K562 (cell line): ENCODE measurements at regions not wholly inside any gene's neighbourhood (a gene's known extent, or its start where the extent isn't known, plus 50 kb on each side); places are given as distances from the start of the nearest gene placed in this dataset.

ENCODE experiments used
- ATAC-seq: fragments of 200-7000 bp; cut with Tn5 transposase; 3 replicates; pipeline ENCODE4 v1.9.1; 2020; ENCODE audit warnings: moderate library complexity
- BruUV-seq: library from RNA; stranded (reverse); fragments of 400-500 nt; replicated peaks from 2 replicates; lab custom pipeline; 2021; lab: Mats Ljungman, UMichigan
- CTCF ChIA-PET: fragments of 300-600 bp; formaldehyde crosslinking; extraction: SDS; loops from one replicate; lab custom pipeline; 2021; ENCODE audit warnings: low intra/inter-chr PET ratio; lab: Yijun Ruan, JAX
- POLR2A ChIA-PET: fragments of 300-600, 350-650 bp; sonication (Branson Sonifier 250); formaldehyde crosslinking; extraction: SDS; loops from one replicate; lab custom pipeline; 2021; ENCODE audit warnings: antibody characterized with exemption, inconsistent platforms; lab: Yijun Ruan, JAX
- DNase-seq, 4 experiments: peaks; one replicate each; pipeline versions ENCODE4 v3.0.0 to v3.0.0-alpha.2; 2011 to 2018; ENCODE audit warnings: low spot score in 3 of 4, mixed read lengths in 3 of 4; ENCODE audit errors: extremely low read depth in 1 of 4
- FAIRE-seq: peaks from 2 replicates; lab custom pipeline; 2011; peaks lifted over from hg19 to GRCh38; lab: Jason Lieb, UNC
- H2AFZ ChIP-seq: 2 replicates; pipeline ENCODE4 v1.6.0; 2011; ENCODE audit warnings: low read depth, low read length, control low read depth, inconsistent platforms
- H3K27ac ChIP-seq: fragments of 200-600 bp; 3 replicates; pipeline ENCODE4 v1.8.0; 2011; ENCODE audit warnings: low read depth, mild to moderate bottlenecking, control low read depth, inconsistent platforms, low read length, moderate library complexity, mixed read lengths; ENCODE audit errors: extremely low read depth
- H3K27me3 ChIP-seq, 2 experiments: fragments of 300-600 bp in 1 of 2; 2 replicates in 1 of 2; 3 replicates in 1 of 2; pipeline versions ENCODE4 v1.6.0 to v1.8.0; 2011; ENCODE audit warnings: inconsistent platforms in 2 of 2, low read length in 2 of 2, mild to moderate bottlenecking in 1 of 2, mixed read lengths in 1 of 2, moderate library complexity in 1 of 2; ENCODE audit not compliant: control insufficient read depth in 2 of 2, insufficient read depth in 2 of 2
- H3K36me3 ChIP-seq: fragments of 300-600 bp; 3 replicates; pipeline ENCODE4 v1.8.0; 2011; ENCODE audit warnings: mild to moderate bottlenecking, low read length, inconsistent platforms; ENCODE audit not compliant: control insufficient read depth, insufficient read depth
- H3K4me1 ChIP-seq, 2 experiments: fragments of 200-600 bp in 1 of 2; replicated peaks in 1 of 2; 2 replicates in 1 of 2; 3 replicates in 1 of 2; pipeline versions ENCODE4 v1.5.1 to v1.8.0; 2011; ENCODE audit warnings: inconsistent platforms in 2 of 2, low read length in 2 of 2, mild to moderate bottlenecking in 1 of 2, mixed read lengths in 1 of 2, moderate library complexity in 1 of 2; ENCODE audit not compliant: control insufficient read depth in 2 of 2, insufficient read depth in 2 of 2
- H3K4me2 ChIP-seq: 2 replicates; pipeline ENCODE4 v1.6.1; 2011; ENCODE audit warnings: low read length, control low read depth, inconsistent platforms, mixed read lengths; ENCODE audit not compliant: insufficient read depth
- H3K4me3 ChIP-seq: fragments of 200-600 bp; sonication (generic), shearing (Covaris generic); 2 replicates; pipeline ENCODE4 v1.5.1; 2016; ENCODE audit warnings: control low read depth, inconsistent platforms
- H3K79me2 ChIP-seq: fragments of 200-600 bp; 3 replicates; pipeline ENCODE4 v1.8.0; 2011; ENCODE audit warnings: low read length, inconsistent platforms; ENCODE audit not compliant: control insufficient read depth, insufficient read depth
- H3K9ac ChIP-seq, 2 experiments: 2 replicates each; pipeline versions ENCODE4 v1.6.0 to v1.6.1; 2011; ENCODE audit warnings: low read depth in 2 of 2, low read length in 2 of 2, control low read depth in 1 of 2, inconsistent platforms in 1 of 2, mild to moderate bottlenecking in 1 of 2, mixed read lengths in 1 of 2; ENCODE audit not compliant: insufficient read depth in 1 of 2
- H3K9me1 ChIP-seq: one replicate; pipeline ENCODE4 v1.6.0; 2011; ENCODE audit warnings: inconsistent platforms, mild to moderate bottlenecking, low read length, moderate library complexity; ENCODE audit not compliant: control insufficient read depth, insufficient read depth
- H3K9me3 ChIP-seq: replicated peaks from 2 replicates; pipeline ENCODE4 v1.5.1; 2011; ENCODE audit warnings: low read depth, low read length, inconsistent platforms; ENCODE audit not compliant: control insufficient read depth, insufficient read depth
- H4K20me1 ChIP-seq: replicated peaks from 2 replicates; pipeline ENCODE4 v1.6.1; 2011; ENCODE audit warnings: low read length, inconsistent platforms, mixed read lengths; ENCODE audit not compliant: control insufficient read depth, insufficient read depth
- ESRRA ChIP-seq: fragments of 450-650 bp; IDR thresholded peaks from 2 replicates; pipeline ENCODE4 v1.6.1; 2014; ENCODE audit warnings: low read depth, mild to moderate bottlenecking, moderate library complexity, borderline replicate concordance
- ETV5 ChIP-seq: sonication (generic); formaldehyde crosslinking; IDR thresholded peaks from 2 replicates; pipeline ENCODE4 v1.4.0; 2020; ENCODE audit warnings: low read depth, mild to moderate bottlenecking, missing genetic modification reagents
- GABPB2 ChIP-seq: fragments of 250-450 bp; sonication (Bioruptor Pico); conservative IDR thresholded peaks from 2 replicates; pipeline ENCODE4 v1.5.1; 2021; ENCODE audit warnings: mild to moderate bottlenecking
- KHSRP ChIP-seq: fragments of 450-650 bp; IDR thresholded peaks from 2 replicates; pipeline ENCODE4 v1.6.1; 2017
- KLF16 ChIP-seq: IDR thresholded peaks from 2 replicates; pipeline ENCODE4 v1.6.1; 2016; ENCODE audit warnings: antibody characterized with exemption
- NFIC ChIP-seq: fragments of 450-650 bp; IDR thresholded peaks from 2 replicates; pipeline ENCODE4 v1.6.1; 2017; ENCODE audit warnings: mild to moderate bottlenecking, inconsistent platforms
- SIN3A ChIP-seq, 2 experiments: fragments of 150-350 bp in 1 of 2; IDR thresholded peaks; 2 replicates each; pipeline ENCODE4 v1.6.1; 2011 to 2016; ENCODE audit warnings: borderline replicate concordance in 2 of 2, low read depth in 2 of 2, low read length in 2 of 2, mild to moderate bottlenecking in 2 of 2, moderate library complexity in 2 of 2; ENCODE audit not compliant: control insufficient read depth in 1 of 2
- SMAD2 ChIP-seq: fragments of 150-350 bp; IDR thresholded peaks from 2 replicates; pipeline ENCODE4 v1.6.1; 2014; ENCODE audit warnings: low read depth, mild to moderate bottlenecking, low read length
- SMARCA4 ChIP-seq: fragments of 450-650 bp; IDR thresholded peaks from 2 replicates; pipeline ENCODE4 v1.6.1; 2016
- SOX6 ChIP-seq: fragments of 450-650 bp; IDR thresholded peaks from 2 replicates; pipeline ENCODE4 v1.6.1; 2014; ENCODE audit warnings: mild to moderate bottlenecking
- WGBS: fragments of 100-300 bp; shearing (Covaris generic); methylation state at CpG from one replicate; pipeline ENCODE4 v1.1.6; 2016; ENCODE audit warnings: low coverage, mixed read lengths; ENCODE audit not compliant: insufficient coverage; ENCODE audit errors: missing lambda C conversion rate; 5-methylcytosine and 5-hydroxymethylcytosine counted together
- in situ Hi-C: fragments of 300-500 bp; cut with MboI; formaldehyde crosslinking; loops from 4 replicates; pipeline ENCODE4 v1.15.0; 2018; ENCODE audit warnings: inconsistent platforms, mixed read lengths
- intact Hi-C: fragments of 100-400 bp; cut with micrococcal nuclease; formaldehyde crosslinking; loops from 2 replicates; pipeline ENCODE4 v1.14.2; 2022
- TF ChIP-seq, protein P1 (sequence below): fragments of 450-650 bp; IDR thresholded peaks from 2 replicates; pipeline ENCODE4 v1.6.1; 2016; ENCODE audit warnings: missing biosample characterization, missing genetic modification characterization
- TF ChIP-seq, protein P2 (sequence below): sonication (generic); formaldehyde crosslinking; IDR thresholded peaks from 2 replicates; pipeline ENCODE4 v1.9.0; 2022; ENCODE audit warnings: mild to moderate bottlenecking, missing genetic modification reagents

DNA sequence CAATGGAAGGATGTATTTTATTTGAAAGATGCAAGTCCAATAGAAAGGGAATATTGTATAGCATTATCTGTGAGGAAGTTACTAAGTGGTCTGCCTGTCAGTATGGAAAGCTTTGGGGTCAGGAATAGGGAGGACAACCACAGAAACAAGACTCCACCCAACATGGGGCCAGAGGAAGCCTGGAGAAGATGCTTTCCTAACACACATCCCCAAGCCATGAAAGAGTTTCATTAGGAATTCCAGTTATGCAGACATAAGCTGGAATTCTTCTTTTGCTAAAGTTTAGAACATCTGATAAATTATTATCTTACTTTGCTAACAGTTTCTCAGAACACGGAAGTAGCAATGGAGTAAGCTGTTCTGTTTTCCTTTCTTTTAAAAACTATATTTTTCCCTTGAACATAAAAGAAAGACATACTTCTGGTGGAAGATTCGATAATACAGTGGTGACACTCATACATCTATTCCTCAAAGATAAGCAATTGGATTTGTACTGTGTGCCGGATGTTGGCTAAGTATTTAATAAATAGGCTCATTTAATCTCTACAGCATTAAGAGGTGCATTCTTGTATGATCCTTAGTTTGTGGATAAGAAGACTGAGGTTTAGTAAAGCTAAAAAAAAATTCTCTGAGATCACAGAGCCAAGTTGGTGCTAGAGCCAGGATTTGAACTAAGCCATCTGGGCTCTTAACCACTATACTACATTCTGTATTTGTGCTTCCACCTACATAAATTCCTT lies 51.0 kb upstream of the GAS7 start:
- no peak for DNase-seq

More for the DNA sequence above, 51.0 kb upstream of the GAS7 start:
- intact Hi-C loops (no loop called here), in situ Hi-C loops (no loop called here)
- no peak overlapping the region for H3K4me3 ChIP-seq
- no TSS peak for BruUV-seq
- no peak overlapping the region for H3K4me2 ChIP-seq
- no peak for ATAC-seq
- POLR2A ChIA-PET = interaction anchor here (0.9 kb wide), 1 partner anchor 10 kb away, joined by 5 read pairs; no protein-coding TSS in a partner anchor
- no peaks in the 10 kb centered on the region for H4K20me1 ChIP-seq
- no peaks in the 10 kb centered on the region for H3K36me3 ChIP-seq
- no peaks in the 10 kb centered on the region for H3K9me1 ChIP-seq
- CTCF ChIA-PET = no interaction called here
- TF ChIP-seq ETV5 (no peak), KLF16 (no peak), SMAD2 (no peak), NFIC (no peak), GABPB2 (CRISPR knock-in tag) (no peak), KHSRP (no peak), ESRRA (no peak), SOX6 (no peak), SIN3A (IDR thresholded peaks at IDR 0.05; ENCODE audit: borderline replicate concordance in 2 of 2, control insufficient read depth in 1 of 2, low read depth in 2 of 2, low read length in 2 of 2) (no peak), SMARCA4 (no peak)
- TF ChIP-seq, protein P1, sequence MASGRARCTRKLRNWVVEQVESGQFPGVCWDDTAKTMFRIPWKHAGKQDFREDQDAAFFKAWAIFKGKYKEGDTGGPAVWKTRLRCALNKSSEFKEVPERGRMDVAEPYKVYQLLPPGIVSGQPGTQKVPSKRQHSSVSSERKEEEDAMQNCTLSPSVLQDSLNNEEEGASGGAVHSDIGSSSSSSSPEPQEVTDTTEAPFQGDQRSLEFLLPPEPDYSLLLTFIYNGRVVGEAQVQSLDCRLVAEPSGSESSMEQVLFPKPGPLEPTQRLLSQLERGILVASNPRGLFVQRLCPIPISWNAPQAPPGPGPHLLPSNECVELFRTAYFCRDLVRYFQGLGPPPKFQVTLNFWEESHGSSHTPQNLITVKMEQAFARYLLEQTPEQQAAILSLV (tag) = no peak
- TF ChIP-seq, protein P2, sequence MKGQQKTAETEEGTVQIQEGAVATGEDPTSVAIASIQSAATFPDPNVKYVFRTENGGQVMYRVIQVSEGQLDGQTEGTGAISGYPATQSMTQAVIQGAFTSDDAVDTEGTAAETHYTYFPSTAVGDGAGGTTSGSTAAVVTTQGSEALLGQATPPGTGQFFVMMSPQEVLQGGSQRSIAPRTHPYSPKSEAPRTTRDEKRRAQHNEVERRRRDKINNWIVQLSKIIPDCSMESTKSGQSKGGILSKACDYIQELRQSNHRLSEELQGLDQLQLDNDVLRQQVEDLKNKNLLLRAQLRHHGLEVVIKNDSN = no peak
- TF ChIP-seq, all 486 proteins: peak for 0
- FAIRE-seq = no peak
- H3K27ac ChIP-seq = no peak overlapping the region
- no peaks in the 10 kb centered on the region for H3K9me3 ChIP-seq
- 4% methylated on average over 3 of the region's 3 CpGs for WGBS
- H3K27me3 ChIP-seq = no peaks in the 10 kb centered on the region
- H3K79me2 ChIP-seq = no peaks in the 10 kb centered on the region
- no peaks in the 10 kb centered on the region for H3K4me1 ChIP-seq
- no peak overlapping the region for H3K9ac ChIP-seq
- no peak overlapping the region for H2AFZ ChIP-seq
